Psoas muscle (tissue), 7 donors: ENCODE measurements at regions not wholly inside any gene's neighbourhood (a gene's known extent, or its start where the extent isn't known, plus 50 kb on each side); places are given as distances from the start of the nearest gene placed in this dataset.
"Not testable (repeated sequence)": the region's sequence is repeated elsewhere in the genome, so short reads cannot be mapped to it uniquely, and the experiment has no call there.

Experiments
- ATAC-seq, 4 donors: fragments of 200-7000 bp; cut with Tn5 transposase; one replicate each; pipeline ENCODE4 v1.9.1; 2020; ENCODE audit warnings: moderate library complexity in 3 of 4, mild to moderate bottlenecking in 2 of 4
- DNase-seq, 2 donors: peaks; one replicate each; pipeline ENCODE4 v3.0.0-alpha.2; 2020
- H3K27ac ChIP-seq: fragments of 200-600 bp; one replicate; pipeline ENCODE4 v1.8.0; 2022
- H3K27me3 ChIP-seq, 3 donors: fragments of 200-600 bp in 1 of 3; one replicate each; pipeline versions ENCODE4 v1.6.1 to v1.8.0; 2013 to 2022; ENCODE audit warnings: low read length in 2 of 3, mild to moderate bottlenecking in 2 of 3, moderate library complexity in 1 of 3; ENCODE audit not compliant: insufficient read depth in 3 of 3
- H3K36me3 ChIP-seq, 2 donors: fragments of 200-600 bp in 1 of 2; one replicate each; pipeline versions ENCODE4 v1.6.1 to v1.8.0; 2013 to 2022; ENCODE audit warnings: low read depth in 1 of 2, mild to moderate bottlenecking in 1 of 2, moderate library complexity in 1 of 2; ENCODE audit not compliant: insufficient read depth in 1 of 2
- H3K4me1 ChIP-seq: fragments of 200-600 bp; one replicate; pipeline ENCODE4 v1.8.0; 2022
- H3K4me3 ChIP-seq: fragments of 200-600 bp; one replicate; pipeline ENCODE4 v1.8.0; 2022; ENCODE audit warnings: mild to moderate bottlenecking
- H3K9me3 ChIP-seq: fragments of 200-600 bp; one replicate; pipeline ENCODE4 v1.8.0; 2022
- WGBS, 3 donors: extraction: QIAGEN DNeasy Blood & Tissue Kit; methylation state at CpG; one replicate each; pipeline versions ENCODE4 v1.1.6 to v1.1.7; 2013; 5-methylcytosine and 5-hydroxymethylcytosine counted together
- intact Hi-C, 2 donors: fragments of 100-400 bp; cut with DNase I; formaldehyde crosslinking; loops; one replicate each; pipeline versions ENCODE4 v1.11.0 to v1.14.2; 2022
- TF ChIP-seq, protein P1 (sequence below): fragments of 200-600 bp; IDR thresholded peaks from one replicate; pipeline ENCODE4 v1.8.0; 2022; ENCODE audit warnings: antibody characterized with exemption
- donor health status: healthy with polysubstance abuse.
- donor health status: DM: no; HTN: no; CAD: no; lungs with moderate emphysema.
- donor health status: Bipolar disorder and iron deficiency.
- donor health status: healthy.
- donor health status: DM: yes; HTN: yes; CAD: no.
- donor health status: DM: no; HTN: no; CAD: no.
- donor health status: DM: yes; HTN: yes; CAD: no.

GRCh38 chrX:56026815-56027214, 205.3 kb upstream of the KLF8 start:
- H3K27ac ChIP-seq, result no peak overlapping the region
- WGBS, 3 donors, result 80 to 97% (median 94%) methylated on average over 4 of the region's 4 CpGs
- H3K27me3 ChIP-seq, result no peaks in the 10 kb centered on the region

GRCh38 chrX:56029188-56029587, 203.0 kb upstream of the KLF8 start:
- no peak for DNase-seq
- H3K4me3 ChIP-seq, result no peak overlapping the region
- TF ChIP-seq, protein P1, sequence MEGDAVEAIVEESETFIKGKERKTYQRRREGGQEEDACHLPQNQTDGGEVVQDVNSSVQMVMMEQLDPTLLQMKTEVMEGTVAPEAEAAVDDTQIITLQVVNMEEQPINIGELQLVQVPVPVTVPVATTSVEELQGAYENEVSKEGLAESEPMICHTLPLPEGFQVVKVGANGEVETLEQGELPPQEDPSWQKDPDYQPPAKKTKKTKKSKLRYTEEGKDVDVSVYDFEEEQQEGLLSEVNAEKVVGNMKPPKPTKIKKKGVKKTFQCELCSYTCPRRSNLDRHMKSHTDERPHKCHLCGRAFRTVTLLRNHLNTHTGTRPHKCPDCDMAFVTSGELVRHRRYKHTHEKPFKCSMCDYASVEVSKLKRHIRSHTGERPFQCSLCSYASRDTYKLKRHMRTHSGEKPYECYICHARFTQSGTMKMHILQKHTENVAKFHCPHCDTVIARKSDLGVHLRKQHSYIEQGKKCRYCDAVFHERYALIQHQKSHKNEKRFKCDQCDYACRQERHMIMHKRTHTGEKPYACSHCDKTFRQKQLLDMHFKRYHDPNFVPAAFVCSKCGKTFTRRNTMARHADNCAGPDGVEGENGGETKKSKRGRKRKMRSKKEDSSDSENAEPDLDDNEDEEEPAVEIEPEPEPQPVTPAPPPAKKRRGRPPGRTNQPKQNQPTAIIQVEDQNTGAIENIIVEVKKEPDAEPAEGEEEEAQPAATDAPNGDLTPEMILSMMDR, result no peak
- H3K27ac ChIP-seq, result no peak overlapping the region
- no peaks in the 10 kb centered on the region for H3K36me3 ChIP-seq
- ATAC-seq, result no peak
- no peaks in the 10 kb centered on the region for H3K4me1 ChIP-seq
- H3K27me3 ChIP-seq, result no peaks in the 10 kb centered on the region
- 59 to 92% (median 67%) methylated on average over 5 of the region's 5 CpGs for WGBS, 3 donors
- intact Hi-C loops, result no loop called here
- H3K9me3 ChIP-seq, result no peaks in the 10 kb centered on the region

More at GRCh38 chrX:56026815-56027214, 205.3 kb upstream of the KLF8 start:
- Histone ChIP-seq H3K4me1 (no peaks in the 10 kb centered on the region), H3K9me3 (no peaks in the 10 kb centered on the region), H3K36me3 (no peaks in the 10 kb centered on the region), H3K4me3 (no peak overlapping the region)
- DNase-seq (no peak), ATAC-seq (no peak)
- intact Hi-C loops, result no loop called here
- TF ChIP-seq, protein P1, result no peak

DNA sequence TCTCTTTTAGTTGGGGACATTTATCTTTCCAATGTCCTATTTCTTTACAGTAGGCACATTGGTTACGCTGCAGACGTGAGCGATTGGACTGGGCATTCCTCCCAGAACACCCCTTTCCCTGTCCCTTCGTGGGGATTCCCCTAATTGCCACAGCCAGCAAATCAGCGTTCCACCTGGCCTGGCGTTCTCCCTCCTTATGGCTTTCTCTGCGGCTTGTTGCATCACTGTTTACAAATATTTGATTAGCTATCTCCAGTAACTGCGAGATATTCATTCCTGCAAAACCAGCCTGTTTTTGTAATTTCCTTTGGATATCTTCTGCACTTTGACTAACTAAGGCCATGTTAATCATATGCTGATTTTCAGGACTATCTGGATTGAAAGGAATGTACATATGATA, 202.5 kb upstream of the KLF8 start:
- ATAC-seq (no peak), DNase-seq (no peak)
- Histone ChIP-seq H3K27me3 (no peaks in the 10 kb centered on the region), H3K4me1 (no peaks in the 10 kb centered on the region), H3K36me3 (no peaks in the 10 kb centered on the region), H3K4me3 (no peak overlapping the region), H3K27ac (no peak overlapping the region), H3K9me3 (no peaks in the 10 kb centered on the region)
- 60 to 71% (median 63%) methylated on average over 7 to 8 of the region's 8 CpGs for WGBS, 3 donors
- TF ChIP-seq, protein P1, result no peak
- intact Hi-C loops, result no loop called here

- TF ChIP-seq, protein P1, result no peak
- H3K4me3 ChIP-seq, result no peak overlapping the region
- ATAC-seq (no peak), DNase-seq (no peak)
- intact Hi-C loops, result no loop called here
- WGBS, 3 donors, result 88 to 99% (median 96%) methylated on average over 8 to 13 of the region's 13 CpGs
- no peaks in the 10 kb centered on the region for H3K4me1 ChIP-seq
- peaks cover 13% of the 10 kb centered on the region for H3K9me3 ChIP-seq
- no peaks in the 10 kb centered on the region for H3K36me3 ChIP-seq
- H3K27ac ChIP-seq, result no peak overlapping the region
- H3K27me3 ChIP-seq, result no peaks in the 10 kb centered on the region
These were observed 200.7 kb upstream of the KLF8 start for GRCh38 chrX:56031409-56031808.

DNA sequence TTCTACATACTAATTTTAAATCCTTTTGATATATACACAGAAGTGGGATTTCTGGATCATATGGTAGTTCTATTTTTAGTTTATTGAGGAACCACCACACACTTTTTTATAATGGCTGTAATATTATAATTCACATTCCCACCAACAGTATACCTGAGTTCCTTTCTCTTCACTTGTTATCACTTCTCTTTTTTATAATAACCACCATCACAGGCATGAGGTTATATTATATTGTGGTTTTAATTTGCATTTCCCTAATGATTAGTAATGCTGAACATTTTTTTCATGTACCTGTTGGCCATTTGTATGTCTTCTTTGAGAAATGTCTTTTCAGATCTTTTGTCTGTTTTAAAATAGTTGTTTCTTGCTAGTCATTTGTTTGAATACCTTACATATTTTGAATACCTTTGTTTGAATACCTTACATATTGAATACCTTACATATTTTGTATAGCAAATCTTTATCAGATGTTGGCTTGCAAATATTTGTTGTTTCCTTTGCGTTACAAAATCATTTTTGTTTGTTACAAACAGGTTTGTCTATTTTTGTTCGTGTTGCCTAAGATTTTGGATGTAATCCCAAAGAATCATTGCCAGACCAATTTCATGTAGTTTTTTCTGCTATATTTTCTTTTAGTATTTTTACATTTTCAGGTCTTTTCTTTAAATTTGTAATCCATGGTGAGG, 198.5 kb upstream of the KLF8 start:
- Histone ChIP-seq H3K27me3 (no peaks in the 10 kb centered on the region), H3K4me1 (no peaks in the 10 kb centered on the region), H3K27ac (no peak overlapping the region), H3K9me3 (peaks cover 25% of the 10 kb centered on the region), H3K36me3 (no peaks in the 10 kb centered on the region), H3K4me3 (no peak overlapping the region)
- no peak for ATAC-seq
- no peak for DNase-seq
- TF ChIP-seq, protein P1, result no peak
- intact Hi-C loops, result no loop called here
- 34 to 62% (median 36%) methylated on average over 2 of the region's 2 CpGs for WGBS, 3 donors

DNA sequence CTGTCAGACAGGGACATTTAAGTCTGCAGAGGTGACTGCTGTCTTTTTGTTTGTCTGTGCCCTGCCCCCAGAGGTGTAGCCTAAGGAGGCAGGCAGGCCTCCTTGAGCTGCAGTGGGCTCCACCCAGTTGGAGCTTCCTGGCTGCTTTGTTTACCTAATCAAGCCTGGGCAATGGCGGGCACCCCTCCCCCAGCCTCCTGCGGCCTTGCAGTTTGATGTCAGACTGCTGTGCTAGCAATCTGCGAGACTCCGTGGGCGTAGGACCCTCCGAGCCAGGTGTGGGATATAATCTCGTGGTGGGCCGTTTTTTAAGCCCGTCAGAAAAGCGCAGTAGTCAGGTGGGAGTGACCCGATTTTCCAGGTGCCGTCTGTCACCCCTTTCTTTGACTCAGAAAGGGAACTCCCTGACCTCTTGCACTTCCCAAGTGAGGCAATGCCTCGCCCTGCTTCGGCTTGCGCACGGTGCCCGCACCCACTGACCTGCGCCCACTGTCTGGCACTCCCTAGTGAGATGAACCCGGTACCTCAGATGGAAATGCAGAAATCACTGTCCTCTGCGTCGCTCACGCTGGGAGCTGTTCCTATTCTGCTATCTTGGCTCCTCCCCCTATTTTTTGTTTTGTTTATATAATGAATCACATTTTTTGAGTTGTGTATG, 179.4 kb upstream of the KLF8 start:
- H3K27me3 ChIP-seq, DNase-seq, intact Hi-C loops, ATAC-seq, H3K4me1 ChIP-seq, H3K27ac ChIP-seq, H3K36me3 ChIP-seq, H3K4me3 ChIP-seq: not testable (repeated sequence)
- 76 to 91% (median 88%) methylated on average over 22 of the region's 22 CpGs for WGBS, 3 donors
- H3K9me3 ChIP-seq, result peaks cover 11% of the 10 kb centered on the region
